GM21367 (cell line): ENCODE measurements at regions not wholly inside any gene's neighbourhood (a gene's known extent, or its start where the extent isn't known, plus 50 kb on each side); places are given as distances from the start of the nearest gene placed in this dataset.

Source experiments
- ATAC-seq: cut with Tn5 transposase; IDR thresholded peaks from one replicate; pipeline ENCODE4 v1.9.1; 2021; ENCODE audit not compliant: unreplicated experiment

- no peak for ATAC-seq
Observed at GRCh38 chr4:140281828-140282552, 91.5 kb upstream of the SCOC start.

DNA sequence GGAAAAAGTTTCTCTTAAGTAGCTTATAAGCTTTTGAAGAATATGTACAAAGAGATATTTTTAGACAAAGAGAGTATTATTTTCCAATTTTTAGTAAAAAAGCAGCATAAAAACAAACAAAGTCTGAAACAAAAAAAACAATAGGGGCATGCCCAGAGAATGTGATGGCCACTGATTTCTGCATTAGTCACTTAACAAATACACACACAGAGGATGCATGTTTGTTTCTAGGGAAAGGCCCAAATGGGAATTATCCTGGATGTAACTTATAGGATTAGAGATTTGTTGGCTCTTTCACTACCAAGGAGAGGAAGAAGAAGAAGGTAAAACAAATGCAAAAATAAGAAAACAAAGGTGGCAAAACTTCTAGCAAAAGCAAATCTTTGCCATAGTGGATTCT is 95.9 kb upstream of the SCOC start:
- no peak for ATAC-seq

DNA sequence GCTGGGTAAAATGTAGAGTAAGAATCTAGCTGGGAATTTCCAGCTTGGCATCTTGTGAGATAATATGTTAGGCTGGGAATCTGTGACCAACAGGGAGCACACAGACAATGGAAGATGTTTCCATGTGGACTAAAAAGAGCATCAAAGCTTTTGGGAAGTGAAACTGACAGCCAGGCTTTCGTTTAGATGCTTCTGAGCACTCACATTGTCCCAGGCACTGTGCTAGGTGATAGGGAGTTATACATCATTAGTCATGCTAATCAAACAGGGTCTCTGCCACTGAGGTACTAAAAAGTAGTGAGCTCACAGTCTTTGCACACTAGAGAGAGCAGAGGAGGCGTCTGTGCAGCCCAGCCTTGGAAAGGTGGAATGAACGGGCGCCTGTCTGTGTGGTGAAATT is 101.9 kb upstream of the SCOC start:
- ATAC-seq = no peak

- ATAC-seq = no peak
Observed at GRCh38 chr4:140269369-140269768, 104.1 kb upstream of the SCOC start.

DNA sequence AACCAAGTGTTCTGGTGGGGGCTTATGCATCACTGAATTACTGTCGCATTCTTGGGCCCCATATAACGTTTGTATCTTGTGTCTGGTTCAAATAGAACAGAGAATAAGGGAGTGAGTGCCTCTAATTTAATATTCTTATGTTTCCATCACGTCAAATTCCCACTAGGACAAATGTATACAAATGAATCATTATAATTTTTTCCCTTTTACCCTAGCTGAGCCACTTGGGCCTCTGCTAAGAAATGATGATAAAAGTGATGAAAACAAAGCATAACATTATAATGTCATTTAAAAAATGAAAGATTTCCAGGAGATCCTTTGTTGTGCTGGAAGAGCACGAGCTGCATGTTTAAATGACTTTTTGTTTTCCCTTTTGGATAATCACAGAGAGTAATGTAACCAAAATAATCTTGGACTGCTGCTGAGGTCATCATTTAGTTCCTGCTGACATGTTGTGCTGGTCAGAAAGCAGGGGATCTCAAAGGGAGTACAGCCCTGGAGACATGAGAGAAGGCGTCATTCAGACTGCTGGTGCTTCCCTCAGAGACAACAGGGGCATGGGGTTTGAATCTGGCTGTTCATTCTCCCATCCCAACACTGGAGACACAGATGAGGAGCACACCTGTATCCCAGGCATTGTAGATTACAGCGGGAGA is 105.1 kb upstream of the SCOC start:
- no peak for ATAC-seq

DNA sequence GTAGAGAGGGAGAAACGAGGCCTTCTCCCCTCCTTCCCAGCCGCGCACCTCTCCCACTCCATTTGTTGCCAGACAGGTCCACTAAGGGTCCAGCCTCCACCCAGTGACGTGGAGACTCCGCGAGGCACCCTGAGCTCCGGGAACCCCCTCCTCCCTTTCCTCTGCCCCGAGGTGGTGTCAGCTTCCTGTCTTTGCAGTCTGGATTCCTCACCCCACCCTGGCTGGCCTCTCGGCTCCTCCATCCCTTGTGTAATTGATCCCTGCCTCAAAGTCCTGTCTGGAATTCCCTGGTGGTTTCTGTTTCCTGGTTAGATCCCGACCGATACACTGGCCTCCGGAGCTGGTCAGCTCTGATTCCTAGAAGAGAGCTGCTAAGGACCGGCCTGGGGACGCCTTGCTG is 105.9 kb upstream of the SCOC start:
- no peak for ATAC-seq

- ATAC-seq = no peak
Observed at GRCh38 chr4:140266958-140267568, 106.4 kb upstream of the SCOC start.

- no peak for ATAC-seq
Observed at GRCh38 chr4:140260227-140260626, 106.2 kb upstream of the MAML3 start.

- ATAC-seq = no peak
Observed at GRCh38 chr4:140258476-140258875, 104.5 kb upstream of the MAML3 start.

- no peak for ATAC-seq
Observed at GRCh38 chr4:140257461-140258305, 103.7 kb upstream of the MAML3 start.

DNA sequence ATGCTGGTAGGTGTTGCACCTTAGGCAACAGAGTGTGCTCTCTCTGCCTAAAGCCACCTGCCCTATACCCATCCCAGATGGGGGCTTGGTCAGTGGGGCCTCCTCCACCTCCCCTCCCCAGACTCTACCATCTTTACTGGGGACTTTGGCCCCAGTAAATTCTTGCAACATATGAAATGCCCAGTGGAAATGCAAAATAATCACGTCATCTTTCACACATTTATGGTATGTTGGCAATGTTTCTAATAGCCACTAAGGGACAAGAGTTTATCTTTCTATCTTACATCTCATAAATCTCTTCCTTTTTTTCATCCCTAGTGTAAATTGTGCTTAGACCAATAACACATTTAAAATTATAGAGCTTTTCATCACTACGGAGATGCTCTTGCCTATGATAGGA is 103.0 kb upstream of the MAML3 start:
- no peak for ATAC-seq

DNA sequence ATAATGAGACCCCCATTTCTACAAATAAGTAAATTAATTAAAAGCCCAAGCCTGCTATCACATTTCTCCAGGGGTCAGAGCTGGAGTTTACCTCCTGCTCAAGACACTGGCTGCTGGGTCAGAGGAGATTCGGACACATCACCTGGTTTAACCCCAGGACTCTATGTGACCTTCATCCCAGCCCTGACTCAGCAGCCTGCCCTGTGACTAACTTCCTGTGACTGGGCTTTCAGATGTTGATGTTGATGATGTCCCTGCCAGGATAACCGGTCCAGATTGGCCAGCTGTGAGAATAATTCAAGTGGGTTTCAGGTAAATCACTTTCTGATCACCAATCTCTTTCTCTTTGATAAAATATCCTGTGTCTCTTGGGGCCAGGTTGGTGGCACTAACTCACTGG is 102.4 kb upstream of the MAML3 start:
- no peak for ATAC-seq

DNA sequence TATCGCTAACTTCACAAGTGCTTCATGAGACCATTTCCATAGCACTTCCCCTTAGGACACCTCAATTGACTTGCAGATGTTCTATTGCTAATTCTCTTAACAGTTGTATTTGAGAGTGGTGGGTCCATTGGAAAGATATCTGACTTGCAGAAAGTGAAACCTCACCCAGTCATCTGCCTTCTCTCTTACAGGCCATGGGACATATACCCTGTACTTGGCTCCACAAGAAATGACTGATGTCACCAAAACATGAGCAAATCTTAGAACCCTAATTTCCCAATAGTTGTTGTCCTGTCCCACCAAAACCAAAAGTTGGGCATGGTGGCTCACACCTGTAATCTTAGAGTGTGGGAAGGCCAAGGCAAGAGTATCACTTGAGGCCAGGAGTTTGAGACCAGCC is 101.9 kb upstream of the MAML3 start:
- no peak for ATAC-seq

- no peak for ATAC-seq
Observed at GRCh38 chr4:140255467-140255866, 101.5 kb upstream of the MAML3 start.

DNA sequence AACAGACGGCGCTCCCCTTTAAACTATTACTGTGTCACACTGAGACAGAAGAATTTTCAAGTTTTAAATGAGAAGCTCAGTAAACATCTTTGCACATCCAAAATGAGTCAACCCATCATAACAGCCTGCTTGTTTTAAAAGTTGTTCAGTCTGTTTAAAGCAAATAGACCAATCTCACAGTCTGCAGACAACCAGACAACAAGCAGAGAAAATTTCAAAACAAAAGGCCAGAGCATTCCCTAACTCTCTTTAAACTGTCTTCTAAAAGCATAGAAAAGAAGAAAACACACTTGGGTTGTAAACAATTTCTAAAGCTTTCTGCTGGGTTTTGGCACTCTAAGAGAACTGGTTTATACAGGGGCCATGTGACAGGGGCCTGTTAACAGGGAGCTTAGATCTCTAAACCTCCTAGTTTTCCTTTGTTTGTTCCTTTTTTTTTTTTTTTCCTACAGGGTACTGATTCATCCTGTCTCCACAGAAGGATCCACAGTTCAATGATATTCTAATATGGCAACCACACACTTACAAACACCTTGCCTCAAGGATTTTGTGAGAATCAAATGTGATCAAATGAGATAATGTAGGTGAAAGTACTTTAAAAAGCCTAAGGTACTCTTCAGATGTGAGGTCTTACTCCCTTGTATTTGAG is 100.8 kb upstream of the MAML3 start:
- ATAC-seq = no peak

GRCh38 chr4:140253556-140254027 is 99.6 kb upstream of the MAML3 start:
- no peak for ATAC-seq

DNA sequence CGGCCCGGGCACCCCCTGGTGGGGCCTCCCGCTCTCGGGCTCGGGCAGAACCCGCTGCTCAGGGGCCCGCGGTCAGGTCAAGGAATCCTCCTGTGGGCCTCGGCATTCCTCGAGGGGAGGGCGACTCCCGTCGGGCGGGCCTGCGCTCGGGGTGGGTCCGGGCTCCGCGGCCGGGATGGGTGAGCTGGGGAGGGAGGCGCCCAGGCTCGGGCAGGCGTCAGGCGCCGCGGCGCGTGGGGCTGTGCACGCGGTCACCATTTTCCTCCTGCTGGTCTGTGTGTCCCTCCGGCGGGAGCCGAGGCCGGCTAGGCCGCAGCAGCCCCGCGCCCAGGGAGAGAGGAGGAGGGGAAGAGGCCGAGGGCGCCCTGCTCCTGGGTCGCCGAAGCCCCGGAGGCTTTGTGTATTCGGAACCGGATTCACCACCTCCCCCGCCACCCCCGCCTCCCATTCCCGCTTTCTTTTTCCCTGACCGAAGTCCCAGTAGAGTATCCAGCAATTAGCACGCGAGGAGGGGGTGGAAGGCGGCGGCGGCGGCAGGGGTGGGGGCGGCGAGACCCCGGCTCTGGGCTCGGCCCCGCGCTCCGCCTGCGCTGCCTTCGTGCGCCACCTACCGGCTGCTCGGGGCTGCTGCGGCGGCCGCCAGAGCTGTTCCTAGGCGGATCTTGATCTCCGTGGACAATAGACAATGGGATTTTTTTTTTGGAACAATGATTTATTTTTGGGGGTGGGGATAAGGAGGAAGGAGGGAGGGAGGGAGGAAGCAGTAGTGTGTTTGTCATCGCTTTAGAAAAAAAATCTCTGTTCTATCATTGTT is 99.0 kb upstream of the MAML3 start:
- ATAC-seq = no peak

GRCh38 chr4:140252141-140252741 is 98.3 kb upstream of the MAML3 start:
- ATAC-seq = no peak

- no peak for ATAC-seq
Observed at GRCh38 chr4:140251571-140251970, 97.6 kb upstream of the MAML3 start.
